ENCODE measurements at regions not wholly inside any gene's neighbourhood (a gene's known extent, or its start where the extent isn't known, plus 50 kb on each side); places are given as distances from the start of the nearest gene placed in this dataset.
"Not testable (repeated sequence)": the region's sequence is repeated elsewhere in the genome, so short reads cannot be mapped to it uniquely, and the experiment has no call there.

GRCh38 chr13:30063892-30064291, 213.5 kb upstream of the UBL3 start:
- Histone ChIP-seq H3K36me3 (ENCODE audit: insufficient read depth, low read length) (no peaks in the 10 kb centered on the region), H3K27me3 (ENCODE audit: control insufficient read depth in 1 of 2, insufficient read depth in 2 of 2, low read length in 2 of 2) (no peaks in the 10 kb centered on the region), H3K27ac (ENCODE audit: low read depth in 1 of 2, low read length in 2 of 2) (no peak overlapping the region), H3K9me3 (ENCODE audit: control insufficient read depth in 1 of 2, insufficient read depth in 1 of 2, low read length in 2 of 2) (peaks cover 0 to under 1% of the 10 kb centered on the region in 2 experiments), H3K4me3 (ENCODE audit: low read length) (no peak overlapping the region), H3K4me1 (ENCODE audit: insufficient read depth, low read length) (no peaks in the 10 kb centered on the region)
- TF ChIP-seq CTCF (IDR thresholded peaks at IDR 0.05) = no peak
- Mint-ChIP-seq H3K4me3 (no peak overlapping the region), H3K36me3 (ENCODE audit: low read depth) (no peaks in the 10 kb centered on the region), H3K27me3 (no peaks in the 10 kb centered on the region), H3K27ac (no peak overlapping the region), H3K4me1 (ENCODE audit: low read depth) (no peaks in the 10 kb centered on the region), H3K9me3 (peaks cover 4% of the 10 kb centered on the region)
- no peak for DNase-seq
- ChIA-PET POLR2A (no interaction called here), CTCF (no interaction called here)
- intact Hi-C loops (cut with DNase I, micrococcal nuclease) = no loop called here
- no peak for ATAC-seq (ENCODE audit: poor library complexity)

GRCh38 chr13:30061217-30061616, 210.8 kb upstream of the UBL3 start:
- POLR2A ChIA-PET = no interaction called here
- Mint-ChIP-seq H3K36me3 (ENCODE audit: low read depth) (no peaks in the 10 kb centered on the region), H3K9me3 (peaks cover 4% of the 10 kb centered on the region), H3K4me1 (ENCODE audit: low read depth) (no peaks in the 10 kb centered on the region), H3K4me3 (no peak overlapping the region), H3K27me3 (peaks cover under 1% of the 10 kb centered on the region), H3K27ac (no peak overlapping the region)
- ATAC-seq (ENCODE audit: poor library complexity) (no peak), DNase-seq (no peak)
- H3K36me3 ChIP-seq (ENCODE audit: insufficient read depth, low read length) = no peaks in the 10 kb centered on the region
- no peaks in the 10 kb centered on the region for H3K27me3 ChIP-seq (ENCODE audit: control insufficient read depth in 1 of 2, insufficient read depth in 2 of 2, low read length in 2 of 2)
- intact Hi-C loops (cut with DNase I, micrococcal nuclease) = no loop called here
- TF ChIP-seq CTCF (IDR thresholded peaks at IDR 0.05) = no peak
- CTCF ChIA-PET = no interaction called here
- no peak overlapping the region for H3K4me3 ChIP-seq (ENCODE audit: low read length)
- peaks cover 0 to 10% of the 10 kb centered on the region in 2 experiments for H3K9me3 ChIP-seq (ENCODE audit: control insufficient read depth in 1 of 2, insufficient read depth in 1 of 2, low read length in 2 of 2)
- H3K4me1 ChIP-seq (ENCODE audit: insufficient read depth, low read length) = no peaks in the 10 kb centered on the region
- H3K27ac ChIP-seq (ENCODE audit: low read depth in 1 of 2, low read length in 2 of 2) = no peak overlapping the region

- Histone ChIP-seq H3K4me1 (ENCODE audit: insufficient read depth, low read length) (no peaks in the 10 kb centered on the region), H3K27me3 (ENCODE audit: control insufficient read depth in 1 of 2, insufficient read depth in 2 of 2, low read length in 2 of 2) (no peaks in the 10 kb centered on the region), H3K27ac (ENCODE audit: low read depth in 1 of 2, low read length in 2 of 2) (no peak overlapping the region), H3K9me3 (ENCODE audit: control insufficient read depth in 1 of 2, insufficient read depth in 1 of 2, low read length in 2 of 2) (peaks cover 0 to 10% of the 10 kb centered on the region in 2 experiments), H3K4me3 (ENCODE audit: low read length) (no peak overlapping the region), H3K36me3 (ENCODE audit: insufficient read depth, low read length) (no peaks in the 10 kb centered on the region)
- Mint-ChIP-seq H3K4me3 (no peak overlapping the region), H3K4me1 (ENCODE audit: low read depth) (no peaks in the 10 kb centered on the region), H3K9me3 (peaks cover 4% of the 10 kb centered on the region), H3K36me3 (ENCODE audit: low read depth) (no peaks in the 10 kb centered on the region), H3K27ac (no peak overlapping the region), H3K27me3 (peaks cover 6% of the 10 kb centered on the region)
- DNase-seq (no peak), ATAC-seq (ENCODE audit: poor library complexity) (no peak)
- ChIA-PET CTCF (no interaction called here), POLR2A (no interaction called here)
- TF ChIP-seq CTCF (IDR thresholded peaks at IDR 0.05) = no peak
- intact Hi-C loops (cut with DNase I, micrococcal nuclease) = no loop called here
These were observed 208.0 kb upstream of the UBL3 start for GRCh38 chr13:30058429-30058828.

- CTCF ChIA-PET; H3K36me3 ChIP-seq (ENCODE audit: insufficient read depth, low read length); H3K27me3 ChIP-seq (ENCODE audit: control insufficient read depth in 1 of 2, insufficient read depth in 2 of 2, low read length in 2 of 2); H3K27ac Mint-ChIP-seq; H3K4me1 ChIP-seq (ENCODE audit: insufficient read depth, low read length); H3K4me3 Mint-ChIP-seq; H3K27ac ChIP-seq (ENCODE audit: low read depth in 1 of 2, low read length in 2 of 2); H3K4me3 ChIP-seq (ENCODE audit: low read length); ATAC-seq (ENCODE audit: poor library complexity); H3K9me3 Mint-ChIP-seq; H3K27me3 Mint-ChIP-seq; DNase-seq; H3K4me1 Mint-ChIP-seq (ENCODE audit: low read depth); POLR2A ChIA-PET; intact Hi-C loops (cut with DNase I, micrococcal nuclease); H3K36me3 Mint-ChIP-seq (ENCODE audit: low read depth); H3K9me3 ChIP-seq (ENCODE audit: control insufficient read depth in 1 of 2, insufficient read depth in 1 of 2, low read length in 2 of 2): not testable (repeated sequence)
These were observed 204.1 kb upstream of the UBL3 start for GRCh38 chr13:30054546-30054945.
